GM18505 (cell line): ENCODE measurements at regions not wholly inside any gene's neighbourhood (a gene's known extent, or its start where the extent isn't known, plus 50 kb on each side); places are given as distances from the start of the nearest gene placed in this dataset.
"Not testable (repeated sequence)": the region's sequence is repeated elsewhere in the genome, so short reads cannot be mapped to it uniquely, and the experiment has no call there.

Experiments
- ATAC-seq: cut with Tn5 transposase; IDR thresholded peaks from one replicate; pipeline ENCODE4 v1.9.1; 2021; ENCODE audit not compliant: unreplicated experiment
- POLR2A ChIP-seq: IDR thresholded peaks from 4 replicates; pipeline ENCODE4 v1.6.1; 2011; ENCODE audit warnings: borderline replicate concordance; ENCODE audit not compliant: insufficient read depth, insufficient read length; ENCODE audit errors: extremely low read depth

GRCh38 chr12:60216226-60216625 is 620.4 kb downstream of the SLC16A7 start:
- no peak for TF ChIP-seq POLR2A
- no peak for ATAC-seq

DNA sequence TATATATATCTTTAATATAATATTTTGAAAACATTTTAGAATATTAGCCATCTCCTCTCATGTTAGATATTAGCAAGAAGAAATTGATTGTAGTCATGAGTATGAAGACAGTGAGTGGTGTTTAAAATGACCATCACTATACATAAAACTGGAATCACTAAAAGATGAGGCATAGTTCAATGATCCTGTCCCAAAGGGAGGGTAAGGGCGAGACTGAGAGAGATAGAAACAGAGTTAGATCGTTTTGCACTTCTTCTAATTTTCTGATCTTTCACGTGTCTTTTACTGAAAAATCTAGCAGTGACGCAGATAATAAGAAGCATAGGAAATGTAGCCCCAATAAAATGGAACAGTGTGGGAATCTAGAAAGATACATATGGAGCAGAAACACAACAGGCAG is 627.4 kb downstream of the SLC16A7 start:
- no peak for TF ChIP-seq POLR2A
- ATAC-seq = no peak

- TF ChIP-seq POLR2A = no peak
- ATAC-seq = no peak
Observed at GRCh38 chr12:60225216-60226000, 629.6 kb downstream of the SLC16A7 start.

DNA sequence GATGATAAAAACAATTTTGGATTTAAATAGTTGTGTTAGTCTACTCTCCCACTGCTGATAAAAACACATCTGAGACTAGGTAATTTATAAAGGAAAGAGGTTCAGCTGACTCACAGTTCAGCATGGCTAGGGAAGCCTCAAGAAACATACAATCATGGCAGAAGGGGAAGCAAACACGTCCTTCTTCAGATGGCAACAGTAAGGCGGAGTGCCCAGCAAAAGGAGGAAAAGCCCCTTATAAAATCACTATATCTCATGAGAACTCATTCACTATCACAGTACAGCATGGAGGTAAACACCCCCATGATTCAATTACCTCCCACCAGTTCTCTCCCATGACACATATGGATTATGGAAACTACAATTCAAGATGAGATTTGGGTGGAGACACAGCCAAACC is 632.1 kb downstream of the SLC16A7 start:
- no peak for ATAC-seq
- no peak for TF ChIP-seq POLR2A

DNA sequence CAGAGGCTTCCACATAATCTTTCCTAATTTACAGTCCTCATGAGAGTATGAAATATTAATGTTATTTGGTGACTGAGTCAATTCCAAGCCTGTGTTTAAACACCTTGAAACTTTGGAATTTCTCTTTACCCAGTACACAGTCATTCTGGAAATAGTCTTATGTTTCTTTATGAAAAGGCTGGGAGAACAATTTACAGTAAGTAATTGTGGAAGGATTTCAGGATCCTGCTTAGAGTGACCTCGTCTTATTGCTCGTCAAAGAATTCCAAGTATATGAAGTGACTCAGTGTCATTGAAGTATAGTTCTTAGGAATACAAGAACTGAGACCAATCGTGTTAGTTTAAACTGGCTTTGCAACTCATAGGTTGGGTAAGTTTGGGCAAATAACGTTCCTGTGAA is 634.2 kb downstream of the SLC16A7 start:
- TF ChIP-seq POLR2A = no peak
- no peak for ATAC-seq

GRCh38 chr12:60231303-60231702 is 635.5 kb downstream of the SLC16A7 start:
- ATAC-seq = no peak
- no peak for TF ChIP-seq POLR2A

- no peak for ATAC-seq
- no peak for TF ChIP-seq POLR2A
Observed at GRCh38 chr12:60231976-60232907, 636.4 kb downstream of the SLC16A7 start.

GRCh38 chr12:60234611-60235195 is 638.9 kb downstream of the SLC16A7 start:
- ATAC-seq = not testable (repeated sequence)

- no peak for ATAC-seq
- TF ChIP-seq POLR2A = no peak
Observed at GRCh38 chr12:60235261-60235660, 639.4 kb downstream of the SLC16A7 start.

DNA sequence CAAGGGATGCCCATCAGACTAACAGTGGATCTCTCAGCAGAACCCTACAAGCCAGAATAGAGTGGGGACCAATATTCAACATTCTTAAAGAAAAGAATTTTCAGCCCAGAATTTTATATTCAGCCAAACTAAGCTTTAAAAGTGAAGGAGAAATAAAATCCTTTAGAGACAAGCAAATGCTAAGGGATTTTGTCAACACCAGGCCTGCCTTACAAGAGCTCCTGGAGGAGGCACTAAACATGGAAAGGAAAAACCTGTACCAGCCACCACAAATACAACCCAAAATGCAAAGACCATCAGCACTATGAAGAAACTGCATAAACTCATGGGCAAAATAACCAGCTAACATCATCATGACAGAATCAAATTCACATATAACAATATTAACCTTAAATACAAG is 640.6 kb downstream of the SLC16A7 start:
- ATAC-seq = not testable (repeated sequence)

- no peak for TF ChIP-seq POLR2A
- no peak for ATAC-seq
Observed at GRCh38 chr12:60240891-60241290, 645.1 kb downstream of the SLC16A7 start.

GRCh38 chr12:60251091-60251490 is 655.3 kb downstream of the SLC16A7 start:
- ATAC-seq = no peak
- TF ChIP-seq POLR2A = no peak

DNA sequence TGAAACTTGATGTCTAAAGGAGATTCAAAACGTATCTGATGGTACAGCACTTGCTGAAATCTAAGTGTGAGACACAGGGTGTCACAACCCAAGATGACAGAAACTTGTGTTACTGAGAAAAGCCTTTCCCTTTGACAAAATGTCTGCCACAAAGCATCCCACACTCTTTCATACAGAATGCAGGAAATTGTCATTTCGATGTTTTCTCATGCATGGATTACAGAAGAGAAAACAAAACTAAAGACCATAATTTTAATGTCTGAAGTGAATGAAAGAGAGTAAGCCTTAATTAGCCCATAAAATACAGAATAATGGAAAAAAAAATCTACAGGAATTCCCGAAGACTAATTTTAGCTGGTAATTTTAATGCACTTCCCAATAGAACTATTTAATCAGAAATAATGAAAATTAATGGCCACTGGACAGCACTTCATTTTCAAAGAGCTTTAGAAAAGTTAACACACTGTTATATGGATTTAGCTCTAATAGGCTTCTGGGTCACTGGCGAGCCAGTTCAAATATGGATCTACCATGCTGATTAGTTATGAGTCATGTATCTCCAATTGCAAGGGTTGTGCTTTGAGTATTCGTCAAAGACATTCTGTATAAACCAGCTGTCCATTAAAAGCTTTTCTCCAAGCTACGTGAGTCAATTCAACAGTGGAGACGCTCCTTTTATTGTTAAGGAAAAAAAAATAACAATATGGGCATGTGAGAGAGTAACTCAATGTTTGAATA is 656.7 kb downstream of the SLC16A7 start:
- TF ChIP-seq POLR2A = no peak
- ATAC-seq = no peak
